ENCODE measurements at regions not wholly inside any gene's neighbourhood (a gene's known extent, or its start where the extent isn't known, plus 50 kb on each side); places are given as distances from the start of the nearest gene placed in this dataset.

GRCh38 chr2:136308611-136309010 lies 190.7 kb upstream of the CXCR4 start:
- TF ChIP-seq CTCF (IDR thresholded peaks at IDR 0.05 in 4 of 5, conservative IDR thresholded peaks at IDR 0.05 in 1 of 5) (no peak), POLR2A (IDR thresholded peaks at IDR 0.05) (no peak)
